Trophoblast cell (in vitro differentiated cells and primary cell): ENCODE measurements at regions not wholly inside any gene's neighbourhood (a gene's known extent, or its start where the extent isn't known, plus 50 kb on each side); places are given as distances from the start of the nearest gene placed in this dataset.

Experiments used
- DNase-seq, 2 donors: peaks; one replicate each; pipeline ENCODE4 v3.0.0-alpha.2; 2016
- H2AFZ ChIP-seq: 2 replicates; pipeline ENCODE4 v1.6.1; 2013; ENCODE audit warnings: low read length, moderate library complexity, mild to moderate bottlenecking; ENCODE audit not compliant: insufficient read depth, poor library complexity
- H2AK5ac ChIP-seq: 2 replicates; pipeline ENCODE4 v1.6.1; 2013; ENCODE audit warnings: mild to moderate bottlenecking, low read length
- H2BK120ac ChIP-seq: 2 replicates; pipeline ENCODE4 v1.6.1; 2013; ENCODE audit warnings: low read length, mild to moderate bottlenecking, moderate library complexity; ENCODE audit not compliant: insufficient read depth, poor library complexity
- H2BK12ac ChIP-seq: 2 replicates; pipeline ENCODE4 v1.6.1; 2013; ENCODE audit warnings: mild to moderate bottlenecking, low read length, moderate library complexity
- H2BK5ac ChIP-seq: 2 replicates; pipeline ENCODE4 v1.6.1; 2013; ENCODE audit warnings: low read length, low read depth, moderate library complexity, mild to moderate bottlenecking; ENCODE audit not compliant: poor library complexity
- H3K14ac ChIP-seq: 2 replicates; pipeline ENCODE4 v1.6.1; 2013; ENCODE audit warnings: mild to moderate bottlenecking, low read length
- H3K18ac ChIP-seq: 2 replicates; pipeline ENCODE4 v1.6.1; 2013; ENCODE audit warnings: mild to moderate bottlenecking, low read length
- H3K23ac ChIP-seq: 2 replicates; pipeline ENCODE4 v1.6.1; 2013; ENCODE audit warnings: low read length
- H3K27ac ChIP-seq: 2 replicates; pipeline ENCODE4 v1.5.1; 2013; ENCODE audit warnings: low read depth, mild to moderate bottlenecking, inconsistent platforms, low read length, moderate library complexity
- H3K27me3 ChIP-seq: 2 replicates; pipeline ENCODE4 v1.6.1; 2013; ENCODE audit warnings: inconsistent platforms, mild to moderate bottlenecking, low read length, moderate library complexity; ENCODE audit not compliant: insufficient read depth
- H3K36me3 ChIP-seq, 2 experiments: 1 replicate in 1 of 2; 2 replicates in 1 of 2; pipeline ENCODE4 v1.6.1; 2013; ENCODE audit warnings: low read length in 2 of 2, mild to moderate bottlenecking in 2 of 2, moderate library complexity in 1 of 2; ENCODE audit not compliant: insufficient read depth in 2 of 2, control insufficient read depth in 1 of 2
- H3K4ac ChIP-seq: 2 replicates; pipeline ENCODE4 v1.6.1; 2013; ENCODE audit warnings: low read depth, mild to moderate bottlenecking, low read length, moderate library complexity
- H3K4me1 ChIP-seq, 2 experiments: 1 replicate in 1 of 2; 2 replicates in 1 of 2; pipeline ENCODE4 v1.6.1; 2013; ENCODE audit warnings: low read length in 2 of 2, mild to moderate bottlenecking in 2 of 2, moderate library complexity in 1 of 2; ENCODE audit not compliant: insufficient read depth in 2 of 2, control insufficient read depth in 1 of 2
- H3K4me2 ChIP-seq: 2 replicates; pipeline ENCODE4 v1.6.1; 2013; ENCODE audit warnings: inconsistent platforms, mild to moderate bottlenecking, low read length, moderate library complexity
- H3K4me3 ChIP-seq: 2 replicates; pipeline ENCODE4 v1.5.1; 2013; ENCODE audit warnings: mild to moderate bottlenecking, low read depth, low read length, inconsistent platforms
- H3K79me1 ChIP-seq: one replicate; pipeline ENCODE4 v1.6.1; 2013; ENCODE audit warnings: low read length
- H3K79me2 ChIP-seq: 2 replicates; pipeline ENCODE4 v1.6.1; 2013; ENCODE audit warnings: low read length, mild to moderate bottlenecking; ENCODE audit not compliant: control insufficient read depth, insufficient read depth, poor library complexity
- H3K9ac ChIP-seq: 2 replicates; pipeline ENCODE4 v1.6.1; 2013; ENCODE audit warnings: mild to moderate bottlenecking, low read length
- H3K9me3 ChIP-seq: 2 replicates; pipeline ENCODE4 v1.6.1; 2013; ENCODE audit warnings: low read depth, mild to moderate bottlenecking, control low read depth, inconsistent platforms, low read length; ENCODE audit not compliant: insufficient read depth
- H4K12ac ChIP-seq: 2 replicates; pipeline ENCODE4 v1.6.1; 2013; ENCODE audit warnings: low read depth, mild to moderate bottlenecking, low read length, moderate library complexity
- H4K8ac ChIP-seq: 2 replicates; pipeline ENCODE4 v1.6.1; 2013; ENCODE audit warnings: low read depth, mild to moderate bottlenecking, low read length, moderate library complexity
- H4K91ac ChIP-seq: one replicate; pipeline ENCODE4 v1.6.1; 2013; ENCODE audit warnings: low read depth, mild to moderate bottlenecking, low read length, moderate library complexity
- WGBS: extraction: QIAGEN DNeasy Blood & Tissue Kit; methylation state at CpG from one replicate; pipeline ENCODE4 v1.1.7; 2013; ENCODE audit warnings: missing lambda C conversion rate; ENCODE audit not compliant: insufficient read length, insufficient coverage; ENCODE audit errors: extremely low coverage; 5-methylcytosine and 5-hydroxymethylcytosine counted together

DNA sequence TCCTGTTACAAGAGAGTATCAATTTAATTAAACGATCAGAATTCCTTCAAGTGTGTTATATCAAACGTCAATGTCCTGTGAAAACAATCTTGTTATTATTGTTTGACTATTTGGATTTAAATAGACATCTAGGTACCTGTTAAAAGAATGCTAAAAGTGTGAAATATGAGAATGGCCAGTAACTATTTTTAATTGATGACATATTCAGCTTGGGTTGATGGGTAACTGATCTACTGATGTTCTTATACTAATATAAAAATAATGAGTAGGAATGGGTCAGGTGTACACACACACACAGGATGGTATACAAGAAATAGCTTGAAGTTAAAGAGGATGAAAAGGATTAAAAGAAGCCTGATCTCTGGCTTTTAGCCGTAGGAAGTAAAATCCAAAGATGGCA, 146.0 kb downstream of the SLC38A4 start:
- no peak overlapping the region for H3K4me3 ChIP-seq
- H3K9me3 ChIP-seq = peaks cover 6% of the 10 kb centered on the region
- H4K12ac ChIP-seq = no peak overlapping the region

DNA sequence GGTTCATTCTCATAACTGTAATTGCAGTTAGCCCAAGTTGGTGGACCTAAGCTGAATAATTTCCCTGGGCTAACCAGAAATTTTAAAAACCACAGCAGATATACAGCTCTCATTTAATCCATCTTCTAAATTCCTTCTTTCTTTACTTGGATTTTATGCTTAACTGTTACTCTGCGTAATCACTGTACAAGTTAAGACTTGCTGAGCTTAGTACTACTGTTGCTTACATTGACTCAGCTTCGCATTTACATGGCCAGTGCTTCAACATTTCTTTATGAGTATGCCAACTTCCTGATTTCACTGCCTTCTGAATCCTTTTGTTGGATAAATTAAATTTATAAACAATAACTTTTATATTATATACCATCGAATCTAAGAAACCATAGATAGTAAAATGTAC, 147.4 kb downstream of the SLC38A4 start:
- no peak for DNase-seq
- H4K8ac ChIP-seq = no peak overlapping the region
- WGBS = no CpG with 5 or more reads among the region's 3 CpGs
- peaks cover under 1% of the 10 kb centered on the region for H3K9me3 ChIP-seq
- H2AK5ac ChIP-seq = no peak overlapping the region
- no peak overlapping the region for H3K4ac ChIP-seq
- H2BK120ac ChIP-seq = no peak overlapping the region
- no peak overlapping the region for H3K23ac ChIP-seq
- no peaks in the 10 kb centered on the region for H3K79me2 ChIP-seq
- H3K4me2 ChIP-seq = no peak overlapping the region
- no peak overlapping the region for H2BK5ac ChIP-seq
- H4K12ac ChIP-seq = no peak overlapping the region
- peaks cover 8% of the 10 kb centered on the region for H3K79me1 ChIP-seq
- no peak overlapping the region for H3K14ac ChIP-seq
- no peak overlapping the region for H2BK12ac ChIP-seq
- H3K27me3 ChIP-seq = no peaks in the 10 kb centered on the region
- no peak overlapping the region for H3K27ac ChIP-seq
- H2AFZ ChIP-seq = no peak overlapping the region
- no peak overlapping the region for H3K9ac ChIP-seq
- H3K4me1 ChIP-seq = peaks cover 0 to 3% of the 10 kb centered on the region in 2 experiments
- H3K18ac ChIP-seq = no peak overlapping the region
- H3K36me3 ChIP-seq = peaks cover 0 to under 1% of the 10 kb centered on the region in 2 experiments
- H3K4me3 ChIP-seq = no peak overlapping the region
- no peak overlapping the region for H4K91ac ChIP-seq

More for the DNA sequence above, 146.0 kb downstream of the SLC38A4 start:
- H4K8ac ChIP-seq = no peak overlapping the region
- H3K9ac ChIP-seq = no peak overlapping the region
- DNase-seq = no peak
- no peak overlapping the region for H3K18ac ChIP-seq
- no peak overlapping the region for H3K27ac ChIP-seq
- H3K27me3 ChIP-seq = no peaks in the 10 kb centered on the region
- H4K91ac ChIP-seq = no peak overlapping the region
- H2BK120ac ChIP-seq = no peak overlapping the region
- H2BK5ac ChIP-seq = no peak overlapping the region
- no peak overlapping the region for H3K4me2 ChIP-seq
- no peak overlapping the region for H2AK5ac ChIP-seq
- WGBS = no CpG with 5 or more reads among the region's 3 CpGs
- peaks cover 8% of the 10 kb centered on the region for H3K79me1 ChIP-seq
- H3K4ac ChIP-seq = no peak overlapping the region
- H3K36me3 ChIP-seq = peaks cover 0 to 3% of the 10 kb centered on the region in 2 experiments
- peaks cover 0 to 3% of the 10 kb centered on the region in 2 experiments for H3K4me1 ChIP-seq
- H2BK12ac ChIP-seq = no peak overlapping the region
- no peak overlapping the region for H3K23ac ChIP-seq
- no peak overlapping the region for H3K14ac ChIP-seq
- H2AFZ ChIP-seq = no peak overlapping the region
- no peaks in the 10 kb centered on the region for H3K79me2 ChIP-seq

DNA sequence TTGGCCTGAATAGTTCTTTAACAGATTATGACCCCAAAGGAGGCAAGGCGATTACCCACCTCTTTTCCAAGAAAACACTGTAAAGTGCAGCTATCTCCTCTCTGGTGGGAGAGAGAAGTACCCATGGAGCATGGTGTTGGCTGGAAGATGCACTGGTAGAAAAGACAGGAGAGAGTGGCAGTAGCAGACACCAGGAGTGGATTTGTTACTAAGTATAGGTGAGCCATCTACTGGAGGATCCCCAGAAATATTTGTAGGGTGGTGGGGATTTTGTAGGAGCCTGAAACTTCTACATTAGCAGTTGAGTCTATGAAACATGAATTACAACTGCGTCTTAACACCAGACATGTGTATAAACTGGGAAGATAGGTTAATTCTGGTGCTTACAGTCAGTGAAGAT, 148.0 kb downstream of the SLC38A4 start:
- Histone ChIP-seq H2BK5ac (no peak overlapping the region), H3K79me2 (no peaks in the 10 kb centered on the region), H2AK5ac (no peak overlapping the region), H3K36me3 (no peaks in the 10 kb centered on the region), H2AFZ (no peak overlapping the region), H3K18ac (no peak overlapping the region), H3K79me1 (peaks cover 8% of the 10 kb centered on the region), H3K9me3 (no peaks in the 10 kb centered on the region), H3K4me2 (no peak overlapping the region), H3K27me3 (no peaks in the 10 kb centered on the region), H3K9ac (no peak overlapping the region), H4K91ac (no peak overlapping the region), H2BK12ac (no peak overlapping the region), H3K4ac (no peak overlapping the region), H3K27ac (no peak overlapping the region), H3K4me1 (peaks cover 0 to 3% of the 10 kb centered on the region in 2 experiments), H4K12ac (no peak overlapping the region), H3K23ac (no peak overlapping the region), H3K14ac (no peak overlapping the region), H4K8ac (no peak overlapping the region), H3K4me3 (no peak overlapping the region), H2BK120ac (no peak overlapping the region)
- DNase-seq = no peak
- WGBS = no CpG with 5 or more reads among the region's 2 CpGs

DNA sequence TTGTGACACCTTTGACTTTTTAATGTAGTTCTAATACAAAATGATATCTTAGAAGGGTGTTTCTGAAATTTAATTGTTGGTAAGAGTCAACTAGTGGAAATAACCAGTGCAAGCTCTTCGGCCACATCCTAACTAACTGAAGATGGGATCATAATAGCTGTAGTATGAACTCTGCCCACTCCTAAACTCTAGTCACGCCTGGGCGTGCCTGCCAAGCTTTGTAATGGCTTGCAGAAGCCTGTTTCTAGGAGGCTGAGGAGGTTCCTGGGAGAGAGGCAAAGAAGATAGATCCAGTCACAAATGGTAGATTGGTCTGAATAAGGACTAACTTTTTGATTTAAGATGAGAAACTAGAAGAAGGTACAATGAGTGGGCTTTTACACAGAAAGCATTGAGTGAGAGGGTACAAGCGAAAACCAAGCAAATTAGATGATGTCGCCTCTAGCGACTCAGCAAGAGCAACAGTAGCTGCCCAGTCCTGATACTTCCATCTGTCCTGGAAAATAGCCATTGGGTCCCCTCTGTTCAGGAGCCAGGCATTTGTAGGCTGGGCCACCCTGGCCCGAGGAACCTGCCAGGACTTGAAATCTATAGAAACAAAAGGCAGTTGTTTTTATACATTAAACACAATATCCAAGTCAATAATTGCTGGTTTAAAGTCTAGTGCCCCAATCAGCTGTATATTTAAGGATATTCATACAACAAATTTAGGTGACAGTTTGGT, 148.8 kb downstream of the SLC38A4 start:
- Histone ChIP-seq H2BK5ac (peak overlapping the region; percentile 49), H2BK12ac (peak overlapping the region; percentile 92), H2BK120ac (peak overlapping the region; percentile 66), H3K36me3 (no peaks in the 10 kb centered on the region), H3K18ac (peak overlapping the region; percentile 71), H4K12ac (no peak overlapping the region), H3K27ac (no peak overlapping the region), H3K9me3 (no peaks in the 10 kb centered on the region), H3K4me1 (peaks cover 0 to 3% of the 10 kb centered on the region in 2 experiments), H3K27me3 (no peaks in the 10 kb centered on the region), H4K91ac (peak overlapping the region; percentile 37), H3K4ac (no peak overlapping the region), H3K79me1 (peaks cover 8% of the 10 kb centered on the region), H3K4me3 (no peak overlapping the region), H2AFZ (no peak overlapping the region), H2AK5ac (peak overlapping the region; percentile 89), H4K8ac (peak overlapping the region; percentile 28), H3K14ac (no peak overlapping the region), H3K4me2 (no peak overlapping the region), H3K79me2 (no peaks in the 10 kb centered on the region), H3K9ac (no peak overlapping the region), H3K23ac (no peak overlapping the region)
- no CpG with 5 or more reads among the region's 7 CpGs for WGBS
- no peak for DNase-seq
